ENCODE measurements at regions not wholly inside any gene's neighbourhood (a gene's known extent, or its start where the extent isn't known, plus 50 kb on each side); places are given as distances from the start of the nearest gene placed in this dataset.

- ChIA-PET CTCF (no interaction called here), POLR2A (no interaction called here)
- TF ChIP-seq FOXK2 (IDR thresholded peaks at IDR 0.05) (no peak), TARDBP (IDR thresholded peaks at IDR 0.05) (no peak), FOXM1 (IDR thresholded peaks at IDR 0.05; ENCODE audit: borderline replicate concordance) (no peak), SP1 (IDR thresholded peaks at IDR 0.05) (no peak)
- DNase-seq (ENCODE audit: extremely low spot score), result no peak
These were observed 735.1 kb upstream of the SORCS1 start for GRCh38 chr10:107899502-107900062.

GRCh38 chr10:107899075-107899474 is 734.6 kb upstream of the SORCS1 start:
- ChIA-PET CTCF (no interaction called here), POLR2A (no interaction called here)
- TF ChIP-seq ELF4 (IDR thresholded peaks at IDR 0.05) (no peak), FOXM1 (IDR thresholded peaks at IDR 0.05; ENCODE audit: borderline replicate concordance) (no peak), NFRKB (IDR thresholded peaks at IDR 0.05) (no peak), TARDBP (IDR thresholded peaks at IDR 0.05) (no peak), BHLHE40 (IDR thresholded peaks at IDR 0.05; ENCODE audit: borderline replicate concordance) (no peak), CTBP1 (IDR thresholded peaks at IDR 0.05; ENCODE audit: borderline replicate concordance) (no peak), FOXK2 (IDR thresholded peaks at IDR 0.05) (no peak), ZNF384 (IDR thresholded peaks at IDR 0.05) (no peak)
- no peak for DNase-seq (ENCODE audit: extremely low spot score)

DNA sequence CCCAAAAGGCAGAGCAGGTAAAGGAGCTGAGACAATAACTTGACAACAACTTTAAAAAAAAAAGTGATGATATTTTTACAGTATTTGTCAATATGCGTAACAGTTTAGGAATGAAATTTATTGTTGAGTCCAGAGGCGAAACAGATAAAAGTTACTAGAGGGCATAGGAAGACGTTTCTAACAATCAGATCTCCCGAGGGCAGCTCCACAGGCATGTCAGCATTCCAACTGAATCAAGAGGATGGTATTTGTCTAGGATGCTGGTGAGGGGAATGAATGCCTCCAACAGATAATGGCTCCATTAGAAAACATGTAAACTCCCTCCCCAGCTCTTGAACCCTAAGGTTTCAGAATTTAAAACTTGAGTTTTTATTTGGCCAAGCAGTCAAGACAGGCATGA is 733.9 kb upstream of the SORCS1 start:
- no peak for DNase-seq (ENCODE audit: extremely low spot score)
- ChIA-PET POLR2A (no interaction called here), CTCF (no interaction called here)
- TF ChIP-seq TARDBP (IDR thresholded peaks at IDR 0.05) (no peak), ARNT (IDR thresholded peaks at IDR 0.05) (no peak), SUZ12 (IDR thresholded peaks at IDR 0.05) (no peak)

GRCh38 chr10:107894516-107894915 is 730.0 kb upstream of the SORCS1 start:
- POLR2A ChIA-PET, result no interaction called here
- no peak for DNase-seq (ENCODE audit: extremely low spot score)
- TF ChIP-seq FOXK2 (IDR thresholded peaks at IDR 0.05) (no peak), ELF4 (IDR thresholded peaks at IDR 0.05) (no peak)
- CTCF ChIA-PET, result no interaction called here

DNA sequence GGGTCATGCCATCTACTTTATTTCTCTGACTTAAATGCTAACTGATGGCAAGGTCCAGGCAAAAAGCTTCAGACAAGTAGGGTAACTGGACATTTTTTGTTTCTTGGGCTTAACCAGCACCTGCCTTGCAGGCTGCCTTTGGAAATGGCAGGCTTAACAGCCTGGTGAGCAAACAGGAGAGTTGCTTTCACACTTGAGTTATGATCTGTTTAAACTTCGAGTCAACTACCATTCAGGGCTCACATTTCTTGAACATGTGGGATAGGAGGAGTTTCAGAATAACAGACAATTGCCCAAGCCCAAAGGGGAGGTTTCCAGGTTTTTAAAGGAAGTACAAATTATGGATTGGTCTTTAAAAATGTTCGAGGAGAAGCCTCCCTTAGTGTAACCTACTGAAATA is 724.6 kb upstream of the SORCS1 start:
- TF ChIP-seq HDGF (IDR thresholded peaks at IDR 0.05; ENCODE audit: borderline replicate concordance) (no peak), ZNF384 (IDR thresholded peaks at IDR 0.05) (no peak), BHLHE40 (IDR thresholded peaks at IDR 0.05; ENCODE audit: borderline replicate concordance) (no peak), SP1 (IDR thresholded peaks at IDR 0.05) (no peak), FOXA1 (IDR thresholded peaks at IDR 0.05) (no peak), FOXM1 (IDR thresholded peaks at IDR 0.05; ENCODE audit: borderline replicate concordance) (no peak), SUZ12 (IDR thresholded peaks at IDR 0.05) (no peak), TARDBP (IDR thresholded peaks at IDR 0.05) (no peak), NFRKB (IDR thresholded peaks at IDR 0.05) (no peak), FOXK2 (IDR thresholded peaks at IDR 0.05) (no peak)
- DNase-seq (ENCODE audit: extremely low spot score), result no peak
- ChIA-PET CTCF (no interaction called here), POLR2A (no interaction called here)

DNA sequence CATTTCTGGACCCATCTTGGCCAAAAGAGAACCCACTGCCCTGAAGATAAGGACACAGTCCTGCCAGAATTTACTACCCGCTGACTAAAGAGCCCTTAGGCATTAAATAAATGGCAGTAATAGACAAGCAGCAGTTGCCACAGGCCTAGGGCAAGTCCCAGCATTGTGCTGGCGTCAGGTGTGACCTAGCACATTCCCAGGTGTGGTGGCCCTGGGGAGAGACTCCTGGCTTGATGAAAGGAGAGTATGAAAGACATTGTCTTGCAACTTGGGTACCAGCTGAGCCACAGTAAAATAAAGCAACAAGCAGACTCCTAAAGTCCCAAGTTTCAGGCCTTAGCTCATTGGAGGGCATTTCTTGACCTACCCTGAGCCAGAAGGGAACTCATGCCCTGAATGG is 715.7 kb upstream of the SORCS1 start:
- no peak for TF ChIP-seq CTBP1 (IDR thresholded peaks at IDR 0.05; ENCODE audit: borderline replicate concordance)
- TF ChIP-seq NFRKB (IDR thresholded peaks at IDR 0.05), result no peak
- no peak for TF ChIP-seq PKNOX1 (IDR thresholded peaks at IDR 0.05)
- no peak for TF ChIP-seq FOXA1 (IDR thresholded peaks at IDR 0.05)
- TF ChIP-seq FOXM1 (IDR thresholded peaks at IDR 0.05; ENCODE audit: borderline replicate concordance), result no peak
- no peak for TF ChIP-seq ARNT (IDR thresholded peaks at IDR 0.05)
- no peak for TF ChIP-seq BHLHE40 (IDR thresholded peaks at IDR 0.05; ENCODE audit: borderline replicate concordance)
- no peak for TF ChIP-seq ZNF384 (IDR thresholded peaks at IDR 0.05)
- TF ChIP-seq LEF1 (IDR thresholded peaks at IDR 0.05; ENCODE audit: borderline replicate concordance), result no peak
- TF ChIP-seq TARDBP (IDR thresholded peaks at IDR 0.05), result no peak
- TF ChIP-seq L3MBTL2 (conservative IDR thresholded peaks at IDR 0.05), result no peak
- TF ChIP-seq SUZ12 (IDR thresholded peaks at IDR 0.05), result no peak
- TF ChIP-seq FOXK2 (IDR thresholded peaks at IDR 0.05), result no peak
- TF ChIP-seq HDGF (IDR thresholded peaks at IDR 0.05; ENCODE audit: borderline replicate concordance), result no peak
- TF ChIP-seq SP1 (IDR thresholded peaks at IDR 0.05), result no peak
- TF ChIP-seq ELF4 (IDR thresholded peaks at IDR 0.05), result no peak
- ChIA-PET CTCF (no interaction called here), POLR2A (no interaction called here)
- DNase-seq (ENCODE audit: extremely low spot score), result no peak

GRCh38 chr10:107873007-107873406 is 708.5 kb upstream of the SORCS1 start:
- TF ChIP-seq BHLHE40 (IDR thresholded peaks at IDR 0.05; ENCODE audit: borderline replicate concordance) (no peak), ARNT (IDR thresholded peaks at IDR 0.05) (no peak)
- ChIA-PET POLR2A (no interaction called here), CTCF (no interaction called here)
- DNase-seq (ENCODE audit: extremely low spot score), result no peak

DNA sequence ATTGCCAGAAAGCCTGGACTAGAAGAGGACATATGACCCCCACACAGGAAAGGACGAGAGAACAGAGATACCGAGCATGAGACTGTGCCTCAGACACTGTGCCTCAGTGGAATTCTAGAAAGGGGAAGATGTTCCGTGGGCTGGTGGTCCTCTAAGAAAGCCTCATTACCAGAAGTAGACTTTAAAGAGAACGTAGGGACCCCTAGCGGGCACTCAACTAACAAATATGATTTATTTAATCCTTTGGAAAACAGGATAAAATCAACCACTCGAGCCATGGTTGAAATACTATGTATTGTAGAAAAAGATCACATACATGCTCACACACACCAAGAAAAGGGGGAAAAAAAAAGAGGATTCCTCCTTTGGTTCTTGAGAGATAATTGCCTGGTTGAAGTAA is 701.2 kb upstream of the SORCS1 start:
- CTCF ChIA-PET, result interaction anchor here (0.7 to 0.8 kb wide), 3 partner anchors 10 to 566 kb away, joined by 4 to 8 read pairs (median 6); no protein-coding TSS in a partner anchor
- no peak for DNase-seq (ENCODE audit: extremely low spot score)
- no peak for TF ChIP-seq FOXA1 (IDR thresholded peaks at IDR 0.05)
- no peak for TF ChIP-seq ARNT (IDR thresholded peaks at IDR 0.05)
- TF ChIP-seq FOXK2 (IDR thresholded peaks at IDR 0.05), result no peak
- no peak for TF ChIP-seq CTBP1 (IDR thresholded peaks at IDR 0.05; ENCODE audit: borderline replicate concordance)
- TF ChIP-seq ELF4 (IDR thresholded peaks at IDR 0.05), result no peak
- TF ChIP-seq ZNF384 (IDR thresholded peaks at IDR 0.05), result no peak
- no peak for TF ChIP-seq TARDBP (IDR thresholded peaks at IDR 0.05)
- TF ChIP-seq SP1 (IDR thresholded peaks at IDR 0.05), result no peak
- no peak for TF ChIP-seq SUZ12 (IDR thresholded peaks at IDR 0.05)
- TF ChIP-seq NFRKB (IDR thresholded peaks at IDR 0.05), result no peak
- TF ChIP-seq HDGF (IDR thresholded peaks at IDR 0.05; ENCODE audit: borderline replicate concordance), result no peak
- no peak for TF ChIP-seq FOXM1 (IDR thresholded peaks at IDR 0.05; ENCODE audit: borderline replicate concordance)
- no peak for TF ChIP-seq BHLHE40 (IDR thresholded peaks at IDR 0.05; ENCODE audit: borderline replicate concordance)
- no peak for TF ChIP-seq LEF1 (IDR thresholded peaks at IDR 0.05; ENCODE audit: borderline replicate concordance)
- no peak for TF ChIP-seq L3MBTL2 (conservative IDR thresholded peaks at IDR 0.05)
- no peak for TF ChIP-seq PKNOX1 (IDR thresholded peaks at IDR 0.05)
- POLR2A ChIA-PET, result no interaction called here

Measured in HEK293T (cell line).